Activated naive CD8-positive, alpha-beta T cell treated with anti-CD3 and anti-CD28 coated beads for 36 hours (primary cell): ENCODE measurements at regions not wholly inside any gene's neighbourhood (a gene's known extent, or its start where the extent isn't known, plus 50 kb on each side); places are given as distances from the start of the nearest gene placed in this dataset.

Experiments
- DNase-seq: peaks from one replicate; pipeline ENCODE4 v3.0.0; 2021
- H3K27ac Mint-ChIP-seq: one replicate; pipeline ENCODE4 v1.8.0; 2022; ENCODE audit warnings: mild to moderate bottlenecking, moderate library complexity, mixed read lengths
- H3K27me3 Mint-ChIP-seq: one replicate; pipeline ENCODE4 v1.8.0; 2022; ENCODE audit warnings: mild to moderate bottlenecking, mixed read lengths
- H3K36me3 Mint-ChIP-seq: one replicate; pipeline ENCODE4 v1.8.0; 2021; ENCODE audit warnings: mild to moderate bottlenecking, mixed read lengths
- H3K4me1 Mint-ChIP-seq: one replicate; pipeline ENCODE4 v1.8.0; 2021; ENCODE audit warnings: mixed read lengths
- H3K4me3 Mint-ChIP-seq: one replicate; pipeline ENCODE4 v1.8.0; 2022; ENCODE audit warnings: mild to moderate bottlenecking, moderate library complexity, mixed read lengths
- H3K9me3 Mint-ChIP-seq: one replicate; pipeline ENCODE4 v1.8.0; 2022; ENCODE audit warnings: mixed read lengths

DNA sequence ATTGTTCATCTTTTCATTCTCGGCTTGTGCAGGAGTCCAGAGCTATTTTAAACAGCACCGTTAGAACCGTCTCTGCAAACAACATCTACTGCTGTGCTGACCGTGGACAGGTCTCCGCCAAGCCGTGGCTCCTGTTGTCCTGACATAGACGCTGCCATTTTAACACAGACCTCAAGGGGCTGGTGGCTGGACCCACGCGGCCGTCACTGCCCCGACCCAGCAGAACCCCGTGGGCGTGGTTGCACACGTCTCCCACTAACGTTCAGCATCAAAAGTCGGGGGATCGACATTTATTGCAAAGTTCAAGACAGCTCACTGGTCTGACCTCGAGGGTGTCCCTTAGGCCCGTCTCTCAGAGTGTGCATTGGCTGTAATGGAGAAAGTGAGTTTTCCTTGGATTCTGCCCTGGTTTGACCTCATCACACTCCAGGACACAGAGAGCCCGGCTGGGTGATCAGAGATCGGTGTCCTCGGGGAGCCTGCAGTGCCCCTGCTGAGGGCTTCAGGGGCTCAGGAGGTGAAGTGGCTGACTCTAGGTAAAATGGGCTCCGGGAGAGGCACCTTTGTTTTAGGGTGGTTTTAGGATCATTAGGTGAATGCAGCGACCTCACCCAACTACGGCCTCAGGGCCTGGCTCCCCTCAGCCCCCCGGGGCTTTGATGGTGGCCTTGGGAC is 363.2 kb downstream of the THBS2 start:
- no peak overlapping the region for H3K27ac Mint-ChIP-seq
- peaks cover 5% of the 10 kb centered on the region for H3K4me1 Mint-ChIP-seq
- DNase-seq: no peak
- no peaks in the 10 kb centered on the region for H3K27me3 Mint-ChIP-seq
- no peaks in the 10 kb centered on the region for H3K36me3 Mint-ChIP-seq
- H3K4me3 Mint-ChIP-seq: no peak overlapping the region
- H3K9me3 Mint-ChIP-seq: no peaks in the 10 kb centered on the region

DNA sequence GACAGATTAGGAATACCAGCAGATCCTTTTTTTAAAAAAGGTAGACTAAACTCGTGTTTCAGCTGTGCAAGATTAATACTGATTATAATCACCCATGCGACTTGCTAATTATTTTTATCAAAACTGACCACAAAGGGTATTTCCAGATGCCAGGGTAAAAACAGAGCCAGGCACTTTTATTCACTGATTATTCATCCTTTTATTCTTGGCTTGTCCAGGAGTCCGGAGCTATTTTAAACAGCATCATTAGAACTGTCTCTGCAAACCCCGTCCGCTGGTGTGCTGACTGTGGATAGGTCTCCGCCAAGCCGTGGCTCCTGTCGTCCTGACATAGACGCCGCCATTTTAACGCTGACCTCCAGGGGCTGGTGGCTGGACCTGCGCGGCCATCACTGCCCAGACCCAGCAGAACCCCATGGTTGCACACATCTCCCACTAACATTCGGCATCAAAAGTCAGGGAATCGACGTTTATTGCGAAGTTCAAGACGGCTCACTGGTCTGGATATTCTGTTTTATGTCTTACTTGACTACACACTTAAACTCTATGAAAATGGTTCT is 364.8 kb downstream of the THBS2 start:
- DNase-seq: no peak
- H3K27me3 Mint-ChIP-seq: no peaks in the 10 kb centered on the region
- no peaks in the 10 kb centered on the region for H3K36me3 Mint-ChIP-seq
- H3K4me1 Mint-ChIP-seq: peaks cover 7% of the 10 kb centered on the region
- H3K9me3 Mint-ChIP-seq: no peaks in the 10 kb centered on the region
- no peak overlapping the region for H3K27ac Mint-ChIP-seq
- no peak overlapping the region for H3K4me3 Mint-ChIP-seq

DNA sequence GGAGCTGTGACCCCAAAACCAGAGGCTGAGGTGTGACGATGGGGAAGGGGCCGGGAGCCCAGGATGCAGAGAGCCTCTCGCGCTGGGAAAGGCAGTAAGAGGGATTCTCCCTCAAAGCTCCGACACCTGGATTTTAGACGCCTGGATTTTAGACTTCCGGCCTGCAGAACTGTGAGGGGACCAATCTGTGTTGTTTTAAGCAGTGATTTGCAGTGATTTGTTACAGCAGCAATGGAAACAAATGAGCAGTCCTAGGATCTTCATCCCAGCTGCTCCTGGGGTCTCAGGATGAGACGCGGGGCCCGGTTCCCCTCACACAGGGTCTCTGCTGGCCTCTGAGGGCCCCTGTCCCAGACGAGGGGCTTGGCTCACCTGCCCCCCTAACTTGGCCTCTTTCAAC is 365.5 kb downstream of the THBS2 start:
- Mint-ChIP-seq H3K36me3 (no peaks in the 10 kb centered on the region), H3K4me1 (peaks cover 7% of the 10 kb centered on the region), H3K9me3 (no peaks in the 10 kb centered on the region), H3K27ac (no peak overlapping the region), H3K4me3 (no peak overlapping the region), H3K27me3 (no peaks in the 10 kb centered on the region)
- DNase-seq: no peak

- Mint-ChIP-seq H3K9me3 (no peaks in the 10 kb centered on the region), H3K4me3 (no peak overlapping the region), H3K27me3 (no peaks in the 10 kb centered on the region), H3K27ac (no peak overlapping the region), H3K36me3 (no peaks in the 10 kb centered on the region), H3K4me1 (peaks cover 7% of the 10 kb centered on the region)
- DNase-seq: no peak
Measured at GRCh38 chr6:168887621-168888020, 366.0 kb downstream of the THBS2 start.

- Mint-ChIP-seq H3K27me3 (no peaks in the 10 kb centered on the region), H3K36me3 (no peaks in the 10 kb centered on the region), H3K4me3 (no peak overlapping the region), H3K9me3 (no peaks in the 10 kb centered on the region), H3K4me1 (peaks cover 7% of the 10 kb centered on the region), H3K27ac (no peak overlapping the region)
- no peak for DNase-seq
Measured at GRCh38 chr6:168886964-168887363, 366.7 kb downstream of the THBS2 start.

GRCh38 chr6:168885751-168886742 is 367.6 kb downstream of the THBS2 start:
- Mint-ChIP-seq H3K36me3 (no peaks in the 10 kb centered on the region), H3K4me3 (no peak overlapping the region), H3K27ac (no peak overlapping the region), H3K4me1 (peaks cover 7% of the 10 kb centered on the region), H3K9me3 (no peaks in the 10 kb centered on the region), H3K27me3 (no peaks in the 10 kb centered on the region)
- DNase-seq: no peak

DNA sequence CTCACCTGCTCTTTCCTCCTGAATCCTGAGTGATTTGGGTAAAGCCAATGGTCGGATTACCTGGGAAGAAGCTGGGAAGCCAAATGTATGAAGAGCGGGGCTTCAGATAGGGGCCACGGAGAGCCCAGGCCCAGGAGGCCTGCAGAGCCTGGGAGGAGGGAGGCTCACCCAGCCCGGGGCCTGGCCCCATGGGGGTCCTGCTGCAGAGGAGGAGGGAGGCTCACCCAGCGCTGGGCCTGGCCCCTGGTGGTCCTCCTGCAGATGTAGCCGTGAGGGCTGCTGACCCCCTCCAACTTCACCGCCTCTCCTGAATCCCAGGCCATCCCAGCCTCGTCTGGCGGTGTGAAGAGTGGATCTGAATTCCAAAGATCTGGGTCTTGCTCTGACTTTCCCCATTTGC is 368.4 kb downstream of the THBS2 start:
- no peak for DNase-seq
- H3K9me3 Mint-ChIP-seq: no peaks in the 10 kb centered on the region
- H3K27me3 Mint-ChIP-seq: no peaks in the 10 kb centered on the region
- H3K4me1 Mint-ChIP-seq: peaks cover 7% of the 10 kb centered on the region
- no peaks in the 10 kb centered on the region for H3K36me3 Mint-ChIP-seq
- H3K4me3 Mint-ChIP-seq: no peak overlapping the region
- no peak overlapping the region for H3K27ac Mint-ChIP-seq

- Mint-ChIP-seq H3K4me3 (peak overlapping the region; percentile 62), H3K36me3 (no peaks in the 10 kb centered on the region), H3K27me3 (no peaks in the 10 kb centered on the region), H3K9me3 (no peaks in the 10 kb centered on the region), H3K27ac (peak overlapping the region; percentile 54), H3K4me1 (peaks cover 7% of the 10 kb centered on the region)
- peak; percentile 77 for DNase-seq
Measured at GRCh38 chr6:168884646-168885086, 369.0 kb downstream of the THBS2 start.

GRCh38 chr6:168884050-168884645 is 369.5 kb downstream of the THBS2 start:
- Mint-ChIP-seq H3K4me3 (peak overlapping the region; percentile 62), H3K27me3 (no peaks in the 10 kb centered on the region), H3K36me3 (no peaks in the 10 kb centered on the region), H3K9me3 (no peaks in the 10 kb centered on the region), H3K4me1 (peaks cover 7% of the 10 kb centered on the region), H3K27ac (peak overlapping the region; percentile 54)
- no peak for DNase-seq

DNA sequence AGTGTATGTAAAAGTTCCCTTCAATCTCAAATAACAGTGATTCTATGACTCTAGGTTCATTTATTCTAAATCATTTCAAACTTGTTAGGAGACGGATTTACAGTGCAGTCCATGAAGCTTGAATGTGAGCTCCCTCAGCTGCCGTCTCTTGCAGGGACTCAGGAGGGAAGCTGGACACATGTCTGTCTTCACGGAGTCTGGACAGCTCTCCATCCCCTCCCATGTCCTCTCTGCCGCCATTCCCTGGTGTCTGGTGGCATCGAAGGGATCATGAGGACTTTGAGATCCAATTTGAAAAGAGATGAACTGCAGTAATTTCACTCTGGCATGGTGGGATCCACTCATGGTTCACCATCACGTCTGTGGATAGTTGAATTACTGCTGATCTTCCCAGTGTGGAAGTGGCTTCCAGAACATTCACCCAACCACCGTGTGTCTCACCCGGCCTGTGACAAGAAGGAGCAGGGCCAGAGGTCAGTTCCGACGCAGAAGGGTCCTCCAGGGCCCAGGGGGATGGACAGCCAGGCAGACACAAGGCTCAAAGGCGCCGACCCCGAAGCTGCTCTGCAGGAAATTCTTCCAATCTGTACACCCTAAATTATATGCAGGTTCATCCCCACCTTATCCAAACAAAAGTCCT is 370.1 kb downstream of the THBS2 start:
- Mint-ChIP-seq H3K36me3 (no peaks in the 10 kb centered on the region), H3K27ac (no peak overlapping the region), H3K9me3 (no peaks in the 10 kb centered on the region), H3K27me3 (no peaks in the 10 kb centered on the region), H3K4me3 (peak overlapping the region; percentile 62), H3K4me1 (peaks cover 7% of the 10 kb centered on the region)
- no peak for DNase-seq

DNA sequence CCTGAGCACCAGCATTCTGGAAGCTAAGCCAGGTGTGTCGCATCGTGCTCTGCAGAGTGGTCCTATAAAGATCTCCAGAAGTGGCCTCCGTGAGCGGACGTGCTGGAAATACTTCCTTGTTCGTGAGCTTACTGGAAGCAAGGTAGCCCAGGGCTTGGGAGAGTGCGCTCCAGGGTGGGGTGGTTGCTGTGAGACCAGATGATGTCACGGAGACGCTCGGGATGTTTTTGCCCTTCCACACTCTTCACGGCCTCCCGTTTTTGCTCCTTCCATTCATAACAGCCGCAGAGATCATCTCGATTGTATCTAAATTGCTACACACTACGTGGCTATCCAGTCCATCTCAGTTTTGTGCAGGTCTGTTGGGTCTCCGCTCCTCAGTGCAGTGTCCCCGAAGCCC is 373.4 kb downstream of the THBS2 start:
- DNase-seq: no peak
- no peaks in the 10 kb centered on the region for H3K27me3 Mint-ChIP-seq
- no peak overlapping the region for H3K4me3 Mint-ChIP-seq
- H3K27ac Mint-ChIP-seq: no peak overlapping the region
- H3K36me3 Mint-ChIP-seq: no peaks in the 10 kb centered on the region
- peaks cover 7% of the 10 kb centered on the region for H3K4me1 Mint-ChIP-seq
- H3K9me3 Mint-ChIP-seq: no peaks in the 10 kb centered on the region

- H3K9me3 Mint-ChIP-seq: no peaks in the 10 kb centered on the region
- no peaks in the 10 kb centered on the region for H3K36me3 Mint-ChIP-seq
- H3K27ac Mint-ChIP-seq: no peak overlapping the region
Measured at GRCh38 chr6:168877821-168878282, 375.8 kb downstream of the THBS2 start.

DNA sequence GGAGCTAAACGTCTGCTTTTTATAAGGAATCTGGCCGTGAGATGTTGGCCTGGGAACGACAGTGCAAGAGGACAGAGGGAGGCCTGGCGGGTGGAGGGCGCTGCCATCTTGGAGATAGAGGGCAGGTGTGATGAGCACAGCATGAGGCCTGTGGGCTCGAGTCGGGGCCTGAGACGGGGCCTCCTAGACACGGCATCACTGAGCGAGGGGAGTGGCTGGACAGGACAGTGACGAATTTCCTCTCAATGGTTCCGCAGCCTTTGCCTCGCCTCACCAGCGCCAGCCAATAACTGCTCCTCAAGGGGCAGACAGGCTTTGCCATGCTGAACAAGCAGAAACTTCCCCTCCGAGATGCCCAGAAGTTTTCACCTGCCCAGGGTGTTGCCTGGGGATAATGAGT is 376.7 kb downstream of the THBS2 start:
- Mint-ChIP-seq H3K36me3 (no peaks in the 10 kb centered on the region), H3K27ac (no peak overlapping the region), H3K4me3 (no peak overlapping the region), H3K9me3 (no peaks in the 10 kb centered on the region), H3K27me3 (no peaks in the 10 kb centered on the region), H3K4me1 (no peaks in the 10 kb centered on the region)
- no peak for DNase-seq

More at GRCh38 chr6:168877821-168878282, 375.8 kb downstream of the THBS2 start:
- no peaks in the 10 kb centered on the region for H3K4me1 Mint-ChIP-seq
- DNase-seq: no peak
- no peaks in the 10 kb centered on the region for H3K27me3 Mint-ChIP-seq
- H3K4me3 Mint-ChIP-seq: no peak overlapping the region

- Mint-ChIP-seq H3K36me3 (no peaks in the 10 kb centered on the region), H3K4me1 (no peaks in the 10 kb centered on the region), H3K27ac (no peak overlapping the region), H3K4me3 (no peak overlapping the region), H3K27me3 (peaks cover 3% of the 10 kb centered on the region), H3K9me3 (no peaks in the 10 kb centered on the region)
- no peak for DNase-seq
Measured at GRCh38 chr6:168875811-168876576, 377.7 kb downstream of the THBS2 start.
